GM12865 (cell line): ENCODE measurements at regions not wholly inside any gene's neighbourhood (a gene's known extent, or its start where the extent isn't known, plus 50 kb on each side); places are given as distances from the start of the nearest gene placed in this dataset.
"Not testable (repeated sequence)": the region's sequence is repeated elsewhere in the genome, so short reads cannot be mapped to it uniquely, and the experiment has no call there.

Experiments
- DNase-seq: peaks from one replicate; pipeline ENCODE4 v3.0.0; 2010; ENCODE audit warnings: low read depth
- H3K4me3 ChIP-seq: 2 replicates; pipeline ENCODE4 v1.5.1; 2011; ENCODE audit warnings: mild to moderate bottlenecking, low read depth, low read length, control low read depth
- CTCF ChIP-seq: IDR thresholded peaks from 2 replicates; pipeline ENCODE4 v1.5.1; 2011; ENCODE audit warnings: low read length, control low read depth, low read depth, inconsistent platforms; ENCODE audit not compliant: insufficient read depth; ENCODE audit errors: missing control alignments

- H3K4me3 ChIP-seq = no peak overlapping the region
- TF ChIP-seq CTCF = no peak
- no peak for DNase-seq
Measured at GRCh38 chr15:99464137-99464536, 101.6 kb upstream of the MEF2A start.

- DNase-seq = no peak
- TF ChIP-seq CTCF = no peak
- no peak overlapping the region for H3K4me3 ChIP-seq
Measured at GRCh38 chr15:99466701-99467337, 99.0 kb upstream of the MEF2A start.

DNA sequence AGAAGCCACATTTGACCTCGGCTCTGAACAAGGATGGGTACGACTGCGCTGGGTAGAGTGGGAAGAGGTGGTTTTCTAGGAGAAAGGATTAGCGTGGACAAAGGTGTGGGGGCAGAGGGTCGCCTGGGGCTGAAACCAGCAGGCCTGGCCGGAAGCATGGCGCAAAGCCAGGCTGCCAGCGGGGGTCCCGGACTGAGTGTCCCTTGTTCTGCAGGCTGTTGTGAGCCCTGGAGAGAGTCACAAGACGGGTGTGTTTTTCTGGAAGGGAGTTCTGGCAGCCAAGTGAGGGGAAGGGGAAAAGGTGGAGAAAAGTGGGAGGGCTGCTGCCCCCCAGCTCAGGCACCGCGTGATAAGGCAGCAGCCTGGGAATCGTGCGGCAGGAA lies 98.5 kb upstream of the MEF2A start:
- DNase-seq = no peak
- TF ChIP-seq CTCF = no peak
- no peak overlapping the region for H3K4me3 ChIP-seq

DNA sequence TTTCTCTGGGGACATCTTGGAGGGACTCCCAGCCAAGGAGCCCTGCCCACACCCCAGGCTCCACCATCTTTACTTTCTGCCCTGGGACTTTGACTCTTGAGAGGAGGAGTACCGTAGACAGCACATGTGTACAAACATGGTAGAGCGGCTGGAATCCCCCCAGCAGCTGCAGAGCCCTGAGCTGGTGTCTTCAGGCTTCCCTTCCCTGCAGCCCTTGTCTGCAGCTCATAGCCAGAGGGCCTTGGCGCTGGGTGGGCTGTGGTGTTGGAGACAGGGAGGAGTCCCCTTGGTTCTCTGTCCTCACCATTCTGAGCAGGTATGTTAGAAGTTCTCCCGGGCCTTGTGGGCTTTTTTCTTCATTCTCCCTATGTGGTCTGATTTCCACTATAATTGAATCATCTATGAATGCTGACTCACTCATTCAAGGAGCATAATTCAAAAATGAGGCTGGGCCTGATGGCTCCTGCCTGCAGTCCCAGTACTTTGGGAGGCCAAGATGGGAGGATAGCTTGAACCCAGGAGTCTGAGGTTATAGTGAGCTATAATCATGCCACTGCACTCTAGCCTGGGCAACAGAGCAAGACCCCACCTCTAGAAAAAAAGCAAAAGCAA lies 97.8 kb upstream of the MEF2A start:
- H3K4me3 ChIP-seq = no peak overlapping the region
- DNase-seq = no peak
- TF ChIP-seq CTCF = no peak

GRCh38 chr15:99470204-99470603 lies 95.6 kb upstream of the MEF2A start:
- H3K4me3 ChIP-seq = not testable (repeated sequence)
- DNase-seq = peak; percentile 41

GRCh38 chr15:99472416-99473145 lies 93.2 kb upstream of the MEF2A start:
- TF ChIP-seq CTCF = no peak
- DNase-seq = no peak
- no peak overlapping the region for H3K4me3 ChIP-seq

DNA sequence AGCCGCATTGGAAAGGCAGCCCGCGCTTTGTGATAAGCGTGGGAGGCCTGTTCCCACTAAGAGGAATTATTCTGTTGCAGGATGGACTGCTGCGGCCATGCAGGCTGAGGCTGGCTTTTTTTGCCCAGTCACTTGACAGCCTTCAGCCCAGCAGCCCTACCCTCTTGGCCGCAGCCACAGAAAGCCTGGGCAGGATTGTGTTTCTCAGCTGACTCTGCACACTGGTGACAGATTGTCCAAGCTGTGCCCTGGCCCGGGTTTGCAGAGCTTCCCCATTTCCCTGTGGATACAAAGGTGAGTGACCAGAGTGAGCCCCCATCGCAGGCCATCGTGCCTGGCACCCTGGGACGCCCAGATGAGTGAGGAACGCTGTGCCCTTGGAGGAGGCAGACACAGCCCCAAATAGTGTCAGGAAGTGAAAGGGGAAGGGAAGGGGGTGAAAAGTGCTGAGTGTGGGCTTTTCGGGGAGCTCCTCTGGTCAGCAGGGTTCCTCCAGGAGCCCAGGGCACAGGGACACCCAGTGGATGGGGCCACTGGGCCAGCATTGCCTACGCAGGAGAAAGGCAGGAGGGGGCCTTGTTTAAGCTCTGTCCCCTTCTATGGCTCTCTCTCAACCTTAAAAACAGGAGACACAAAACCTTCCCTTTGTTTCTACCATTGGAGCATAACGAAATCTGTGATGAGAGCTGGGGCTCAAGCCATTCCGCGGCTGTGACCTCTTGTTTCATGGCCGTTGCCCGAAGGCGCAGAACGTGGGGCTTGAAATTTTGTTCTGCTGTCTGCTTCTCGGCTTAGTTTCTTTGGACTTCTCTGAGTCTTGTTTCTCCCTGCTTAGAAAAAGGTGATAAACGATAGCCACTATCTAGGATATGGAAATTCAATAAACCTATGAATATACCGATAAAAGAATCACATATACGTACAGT lies 91.5 kb upstream of the MEF2A start:
- TF ChIP-seq CTCF = no peak
- no peak for DNase-seq
- H3K4me3 ChIP-seq = no peak overlapping the region
